ENCODE measurements at regions not wholly inside any gene's neighbourhood (a gene's known extent, or its start where the extent isn't known, plus 50 kb on each side); places are given as distances from the start of the nearest gene placed in this dataset.
A peak's percentile ranks its signal among the peaks of the same experiment; 100 is the strongest.

DNA sequence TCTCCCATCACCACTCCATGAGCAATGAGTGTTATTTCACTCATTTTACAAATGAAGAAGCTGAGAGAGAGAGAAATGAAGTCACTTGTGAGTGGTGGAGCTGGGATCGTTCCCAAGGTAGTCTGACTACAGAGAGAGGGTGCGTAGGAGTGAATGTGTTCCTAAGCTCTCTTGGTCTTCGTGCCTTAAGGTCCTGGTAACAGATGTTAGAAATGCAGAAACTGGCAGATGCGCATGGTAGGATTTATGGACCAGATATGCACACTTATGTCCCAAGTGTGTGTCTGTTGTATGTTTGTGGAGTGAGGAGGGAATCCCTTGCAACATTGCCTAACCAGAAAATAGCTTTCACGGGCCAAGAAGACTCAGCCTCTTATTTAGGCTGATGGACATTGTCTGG lies 93.2 kb upstream of the ZNF469 start:
- H3K36me3 ChIP-seq (ENCODE audit: insufficient read depth, low read length) = no peaks in the 10 kb centered on the region
- H3K9me3 ChIP-seq (ENCODE audit: low read depth, low read length) = peaks cover 11% of the 10 kb centered on the region
- no peaks in the 10 kb centered on the region for H3K27me3 ChIP-seq (ENCODE audit: insufficient read depth, low read length)
- no peaks in the 10 kb centered on the region for H4K20me1 ChIP-seq (ENCODE audit: insufficient read depth, low read length)
- no peaks in the 10 kb centered on the region for H3K4me1 ChIP-seq (ENCODE audit: insufficient read depth, low read length)
- no peak overlapping the region for H2AFZ ChIP-seq (ENCODE audit: low read length)
- H3K79me2 ChIP-seq (ENCODE audit: insufficient read depth, low read length) = no peaks in the 10 kb centered on the region
- no peak for DNase-seq (ENCODE audit: insufficient read length, low spot score, missing footprints)
- H3K4me3 ChIP-seq (ENCODE audit: insufficient read depth, low read length) = no peak overlapping the region
- H3K4me2 ChIP-seq (ENCODE audit: insufficient read depth, low read length) = no peak overlapping the region
- TF ChIP-seq, protein P1, sequence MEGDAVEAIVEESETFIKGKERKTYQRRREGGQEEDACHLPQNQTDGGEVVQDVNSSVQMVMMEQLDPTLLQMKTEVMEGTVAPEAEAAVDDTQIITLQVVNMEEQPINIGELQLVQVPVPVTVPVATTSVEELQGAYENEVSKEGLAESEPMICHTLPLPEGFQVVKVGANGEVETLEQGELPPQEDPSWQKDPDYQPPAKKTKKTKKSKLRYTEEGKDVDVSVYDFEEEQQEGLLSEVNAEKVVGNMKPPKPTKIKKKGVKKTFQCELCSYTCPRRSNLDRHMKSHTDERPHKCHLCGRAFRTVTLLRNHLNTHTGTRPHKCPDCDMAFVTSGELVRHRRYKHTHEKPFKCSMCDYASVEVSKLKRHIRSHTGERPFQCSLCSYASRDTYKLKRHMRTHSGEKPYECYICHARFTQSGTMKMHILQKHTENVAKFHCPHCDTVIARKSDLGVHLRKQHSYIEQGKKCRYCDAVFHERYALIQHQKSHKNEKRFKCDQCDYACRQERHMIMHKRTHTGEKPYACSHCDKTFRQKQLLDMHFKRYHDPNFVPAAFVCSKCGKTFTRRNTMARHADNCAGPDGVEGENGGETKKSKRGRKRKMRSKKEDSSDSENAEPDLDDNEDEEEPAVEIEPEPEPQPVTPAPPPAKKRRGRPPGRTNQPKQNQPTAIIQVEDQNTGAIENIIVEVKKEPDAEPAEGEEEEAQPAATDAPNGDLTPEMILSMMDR (IDR thresholded peaks at IDR 0.05; ENCODE audit: extremely low read depth, low read depth, low read length) = no peak
- H3K27ac ChIP-seq (ENCODE audit: low read depth, low read length) = no peak overlapping the region

DNA sequence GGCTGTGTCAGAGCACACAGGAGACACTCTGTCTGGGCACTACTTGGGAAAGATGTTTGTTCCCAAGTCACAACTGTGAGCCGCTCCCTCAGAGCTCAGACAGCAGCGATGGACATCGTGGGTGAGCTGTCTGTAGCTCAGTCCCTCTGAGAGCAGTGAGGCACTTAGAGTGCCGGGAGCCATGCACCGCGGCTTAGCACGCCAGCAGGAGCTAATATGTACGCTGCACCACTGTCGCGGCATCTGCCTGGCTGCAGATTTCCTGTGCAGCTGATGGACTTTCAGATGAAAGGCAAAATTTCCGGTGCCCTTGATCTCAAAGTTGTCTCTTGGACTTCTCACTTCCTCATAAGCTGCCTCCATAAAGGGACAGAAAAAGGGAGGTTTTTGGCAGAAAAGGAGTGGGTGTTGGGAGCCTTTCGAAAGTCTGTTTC lies 92.8 kb upstream of the ZNF469 start:
- H3K9me3 ChIP-seq (ENCODE audit: low read depth, low read length) = peaks cover 11% of the 10 kb centered on the region
- no peaks in the 10 kb centered on the region for H3K79me2 ChIP-seq (ENCODE audit: insufficient read depth, low read length)
- H4K20me1 ChIP-seq (ENCODE audit: insufficient read depth, low read length) = no peaks in the 10 kb centered on the region
- H3K4me3 ChIP-seq (ENCODE audit: insufficient read depth, low read length) = no peak overlapping the region
- no peak for DNase-seq (ENCODE audit: insufficient read length, low spot score, missing footprints)
- H3K4me2 ChIP-seq (ENCODE audit: insufficient read depth, low read length) = no peak overlapping the region
- no peak overlapping the region for H3K27ac ChIP-seq (ENCODE audit: low read depth, low read length)
- no peaks in the 10 kb centered on the region for H3K4me1 ChIP-seq (ENCODE audit: insufficient read depth, low read length)
- H3K36me3 ChIP-seq (ENCODE audit: insufficient read depth, low read length) = no peaks in the 10 kb centered on the region
- TF ChIP-seq, protein P1 (IDR thresholded peaks at IDR 0.05; ENCODE audit: extremely low read depth, low read depth, low read length) = no peak
- no peak overlapping the region for H2AFZ ChIP-seq (ENCODE audit: low read length)
- H3K27me3 ChIP-seq (ENCODE audit: insufficient read depth, low read length) = no peaks in the 10 kb centered on the region

DNA sequence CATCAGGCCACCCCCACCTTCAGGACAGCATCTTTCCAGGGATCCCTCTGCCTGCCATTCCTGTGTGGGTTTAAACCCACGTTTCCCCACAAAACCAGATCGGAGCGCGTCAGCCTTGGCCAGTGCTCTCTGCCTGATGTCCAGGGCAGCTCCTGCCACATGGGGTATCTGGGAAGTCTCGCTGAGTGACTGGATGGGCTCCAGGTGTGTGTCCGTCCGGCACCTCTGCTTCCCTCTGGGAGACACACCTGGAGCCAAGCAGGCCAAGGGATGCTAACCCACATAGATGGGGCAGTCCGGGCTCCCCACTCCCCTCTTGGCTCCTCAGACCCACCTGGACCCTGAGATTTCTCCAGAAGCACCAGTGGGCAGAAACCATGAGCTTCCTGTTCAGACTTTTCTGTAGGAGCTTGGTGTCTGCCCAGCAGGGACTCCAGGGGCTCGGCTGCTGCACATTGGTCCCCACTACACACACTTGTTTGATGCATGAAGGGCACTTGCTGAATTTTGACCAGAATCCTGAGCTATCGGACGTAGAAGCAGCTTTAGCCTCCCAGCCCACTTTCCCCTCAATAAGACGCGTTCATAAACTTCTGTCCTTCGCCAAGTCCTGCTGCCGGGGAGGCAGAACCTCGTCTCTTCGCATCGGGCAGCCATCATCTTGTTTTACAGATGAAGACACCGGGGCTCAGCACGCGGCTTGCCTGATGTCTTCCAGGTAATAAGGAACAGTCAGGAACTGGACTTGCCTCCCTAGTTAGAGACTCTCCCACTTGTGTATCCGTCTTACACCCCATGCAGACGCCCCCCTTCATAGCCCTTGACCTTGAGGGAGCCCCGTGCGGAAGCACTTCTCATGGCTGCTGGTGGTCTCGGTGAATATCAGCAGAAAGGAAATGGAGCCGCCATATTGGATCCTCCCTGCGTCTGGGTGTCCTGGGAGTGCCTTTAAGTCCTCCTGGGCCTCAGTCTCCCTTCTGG lies 91.6 kb upstream of the ZNF469 start:
- H3K9me3 ChIP-seq (ENCODE audit: low read depth, low read length) = peaks cover 11% of the 10 kb centered on the region
- H3K4me1 ChIP-seq (ENCODE audit: insufficient read depth, low read length) = no peaks in the 10 kb centered on the region
- H4K20me1 ChIP-seq (ENCODE audit: insufficient read depth, low read length) = no peaks in the 10 kb centered on the region
- TF ChIP-seq, protein P1 (IDR thresholded peaks at IDR 0.05; ENCODE audit: extremely low read depth, low read depth, low read length) = no peak
- H3K4me2 ChIP-seq (ENCODE audit: insufficient read depth, low read length) = no peak overlapping the region
- H3K4me3 ChIP-seq (ENCODE audit: insufficient read depth, low read length) = no peak overlapping the region
- H3K27me3 ChIP-seq (ENCODE audit: insufficient read depth, low read length) = no peaks in the 10 kb centered on the region
- DNase-seq (ENCODE audit: insufficient read length, low spot score, missing footprints) = peak; percentile 18
- no peaks in the 10 kb centered on the region for H3K79me2 ChIP-seq (ENCODE audit: insufficient read depth, low read length)
- H3K27ac ChIP-seq (ENCODE audit: low read depth, low read length) = no peak overlapping the region
- H3K36me3 ChIP-seq (ENCODE audit: insufficient read depth, low read length) = no peaks in the 10 kb centered on the region
- no peak overlapping the region for H2AFZ ChIP-seq (ENCODE audit: low read length)

All from osteoblast (primary cell).